ENCODE measurements at regions not wholly inside any gene's neighbourhood (a gene's known extent, or its start where the extent isn't known, plus 50 kb on each side); places are given as distances from the start of the nearest gene placed in this dataset.

DNA sequence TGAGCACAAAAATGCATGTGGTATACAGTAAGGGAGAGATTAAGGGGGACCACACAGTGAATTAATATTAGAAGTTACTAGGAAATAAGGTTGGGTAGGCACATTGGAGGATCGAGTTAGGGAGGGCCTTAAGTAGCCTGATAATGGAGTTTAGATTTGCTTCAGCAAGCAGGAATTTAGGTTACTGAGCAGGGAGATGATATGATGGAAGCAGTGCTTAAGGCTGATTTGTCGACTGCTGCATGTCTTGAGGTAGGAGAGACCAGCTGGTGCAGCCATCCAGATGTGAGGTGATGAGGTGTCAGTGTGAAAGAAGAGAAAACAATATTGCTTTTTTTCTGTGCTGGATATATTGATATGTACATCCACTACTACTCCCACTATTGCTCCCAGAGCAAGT is 55.2 kb upstream of the ACTBL2 start:
- Histone ChIP-seq H3K9me3 (ENCODE audit: control insufficient read depth in 3 of 3, low read length in 3 of 3) (no peaks in the 10 kb centered on the region), H3K4me3 (ENCODE audit: low read length in 3 of 3) (no peak overlapping the region), H3K27me3 (ENCODE audit: control insufficient read depth in 3 of 3, insufficient read depth in 3 of 3, low read length in 3 of 3) (no peaks in the 10 kb centered on the region), H3K27ac (ENCODE audit: low read depth, low read length) (no peak overlapping the region), H3K4me1 (ENCODE audit: control insufficient read depth in 3 of 3, insufficient read depth in 3 of 3, low read length in 3 of 3) (no peaks in the 10 kb centered on the region), H3K9ac (ENCODE audit: low read depth in 1 of 3, low read length in 3 of 3) (no peak overlapping the region), H3K36me3 (ENCODE audit: control insufficient read depth in 3 of 3, insufficient read depth in 3 of 3, low read length in 3 of 3) (no peaks in the 10 kb centered on the region)

DNA sequence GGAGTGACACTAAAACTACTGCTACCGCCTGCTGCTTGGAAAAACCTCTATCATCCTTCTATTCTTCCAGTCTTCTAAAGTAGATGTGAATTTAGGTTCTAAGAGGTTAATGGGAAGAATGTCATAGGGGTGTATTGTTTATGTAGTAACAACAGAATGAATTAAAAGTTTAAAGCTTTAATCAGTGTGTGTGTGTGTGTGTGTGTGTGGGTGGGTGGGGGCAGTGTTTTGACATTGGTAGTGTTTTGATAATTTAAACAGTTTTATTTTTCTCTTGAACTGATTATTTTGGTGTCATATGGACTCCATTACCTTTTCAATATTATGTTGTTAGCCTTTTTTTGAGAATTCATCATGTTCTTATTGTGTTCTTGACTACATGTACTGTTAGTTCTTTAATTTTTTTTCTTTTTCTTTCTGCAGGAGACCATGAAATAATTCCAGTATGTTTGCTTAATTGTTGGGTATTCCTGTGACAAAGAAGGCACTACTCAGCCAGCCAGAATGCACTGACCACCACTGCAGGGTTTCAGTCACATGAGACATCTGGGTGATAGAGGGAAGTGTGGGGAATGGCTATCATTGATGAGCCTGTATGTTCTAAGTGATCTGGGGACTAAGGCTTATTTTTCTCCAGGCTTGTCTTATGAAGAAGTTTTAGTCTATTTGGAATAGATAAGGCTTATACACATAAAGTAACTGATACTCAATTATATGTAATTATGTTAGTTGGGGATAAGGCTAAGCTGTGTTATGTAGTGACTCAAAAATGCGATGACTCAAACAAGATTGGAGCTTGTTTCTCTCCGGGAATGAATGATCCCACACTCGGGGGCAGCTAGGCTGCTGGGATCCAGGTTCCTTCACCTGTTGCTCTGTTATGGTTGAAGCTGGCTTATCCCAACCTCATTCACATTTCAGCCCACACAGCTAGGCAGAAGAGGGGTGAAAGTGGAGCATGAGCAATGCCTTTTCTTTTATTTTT is 50.2 kb upstream of the ACTBL2 start:
- H3K27me3 ChIP-seq (ENCODE audit: control insufficient read depth in 3 of 3, insufficient read depth in 3 of 3, low read length in 3 of 3): no peaks in the 10 kb centered on the region
- H3K9me3 ChIP-seq (ENCODE audit: control insufficient read depth in 3 of 3, low read length in 3 of 3): no peaks in the 10 kb centered on the region
- no peak overlapping the region for H3K4me3 ChIP-seq (ENCODE audit: low read length in 3 of 3)
- no peaks in the 10 kb centered on the region for H3K36me3 ChIP-seq (ENCODE audit: control insufficient read depth in 3 of 3, insufficient read depth in 3 of 3, low read length in 3 of 3)
- H3K27ac ChIP-seq (ENCODE audit: low read depth, low read length): no peak overlapping the region
- H3K4me1 ChIP-seq (ENCODE audit: control insufficient read depth in 3 of 3, insufficient read depth in 3 of 3, low read length in 3 of 3): no peaks in the 10 kb centered on the region
- no peak overlapping the region for H3K9ac ChIP-seq (ENCODE audit: low read depth in 1 of 3, low read length in 3 of 3)

Data from skeletal muscle tissue (tissue), 3 donors.